Activated effector memory CD4-positive, alpha-beta T cell treated with Interleukin-2 at 50 U/mL for 16 hours (primary cell): ENCODE measurements at regions not wholly inside any gene's neighbourhood (a gene's known extent, or its start where the extent isn't known, plus 50 kb on each side); places are given as distances from the start of the nearest gene placed in this dataset.
"Not testable (repeated sequence)": the region's sequence is repeated elsewhere in the genome, so short reads cannot be mapped to it uniquely, and the experiment has no call there.

Experiments used
- DNase-seq: peaks from one replicate; pipeline ENCODE4 v3.0.0-alpha.2; 2020

DNA sequence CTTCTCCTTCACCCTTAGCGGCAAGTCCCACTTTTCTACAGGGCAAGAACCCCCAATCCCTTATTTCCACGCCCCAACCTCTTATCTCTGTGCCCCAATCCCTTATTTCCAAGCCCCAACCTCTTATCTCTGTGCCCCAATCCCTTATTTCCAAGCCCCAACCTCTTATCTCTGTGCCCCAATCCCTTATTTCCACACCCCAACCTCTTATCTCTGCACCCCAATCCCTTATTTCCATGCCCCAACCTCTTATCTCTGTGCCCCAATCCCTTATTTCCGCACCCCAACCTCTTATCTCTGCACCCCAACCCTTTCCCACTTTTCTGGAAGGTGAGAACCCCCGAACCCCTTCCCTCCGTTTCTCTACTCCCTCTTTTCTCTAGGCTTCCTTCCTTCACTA, 116.1 kb upstream of the GJE1 start:
- DNase-seq, result not testable (repeated sequence)

DNA sequence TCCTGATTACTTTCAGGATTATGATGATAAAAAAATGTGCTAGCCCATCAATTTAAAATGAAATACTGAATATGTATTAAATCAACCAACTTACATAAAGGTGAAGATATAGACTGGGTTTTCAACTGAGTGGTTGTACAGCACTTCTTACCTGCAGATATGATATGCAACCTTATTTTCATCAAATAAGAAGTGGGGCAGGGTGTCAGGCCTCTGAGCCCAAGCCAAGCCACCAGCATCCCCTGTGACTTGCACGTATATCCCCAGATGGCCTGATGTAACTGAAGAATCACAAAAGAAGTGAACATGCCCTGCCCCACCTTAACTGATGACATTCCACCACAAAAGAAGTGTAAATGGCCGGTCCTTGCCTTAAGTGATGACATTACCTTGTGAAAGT, 117.3 kb upstream of the GJE1 start:
- DNase-seq, result not testable (repeated sequence)

DNA sequence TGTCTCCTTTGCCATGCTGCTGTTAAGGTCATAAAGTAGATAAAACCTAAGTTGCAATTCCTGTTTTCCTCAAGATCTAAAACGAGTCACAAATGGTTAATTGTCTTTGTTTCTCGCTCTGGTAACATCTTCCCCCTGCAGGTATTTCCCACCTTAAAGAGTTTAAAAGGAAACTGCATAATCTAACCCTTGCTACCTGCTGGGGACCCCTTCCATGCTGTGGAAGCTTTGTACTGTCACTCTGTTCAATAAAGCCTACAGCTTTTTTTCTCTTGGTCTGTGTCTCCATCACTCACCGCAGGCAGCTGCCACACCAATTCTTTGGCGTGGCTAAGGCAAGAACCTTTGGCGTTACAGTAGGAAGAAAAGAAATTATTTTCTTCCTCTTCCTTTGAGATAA, 117.7 kb upstream of the GJE1 start:
- no peak for DNase-seq

DNA sequence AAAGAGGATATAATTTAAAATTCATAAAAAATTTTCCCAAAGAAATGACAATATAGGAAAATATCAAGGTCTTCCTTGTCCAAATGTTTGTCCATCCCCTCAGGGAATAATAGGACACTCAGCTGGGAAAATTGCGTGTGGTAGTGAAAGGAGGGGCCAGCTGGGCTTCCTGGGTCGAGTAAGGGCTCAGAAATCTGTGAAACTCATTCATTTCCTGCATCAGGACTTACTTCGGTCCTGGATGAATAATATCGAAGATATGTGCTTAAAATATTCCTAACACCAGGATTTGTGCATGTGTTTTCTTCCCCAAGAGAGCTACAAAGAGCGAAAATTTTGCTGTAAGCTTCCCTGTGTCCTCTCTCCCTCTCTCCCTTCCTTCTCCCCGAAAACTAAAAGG, 118.2 kb upstream of the GJE1 start:
- DNase-seq, result no peak

DNA sequence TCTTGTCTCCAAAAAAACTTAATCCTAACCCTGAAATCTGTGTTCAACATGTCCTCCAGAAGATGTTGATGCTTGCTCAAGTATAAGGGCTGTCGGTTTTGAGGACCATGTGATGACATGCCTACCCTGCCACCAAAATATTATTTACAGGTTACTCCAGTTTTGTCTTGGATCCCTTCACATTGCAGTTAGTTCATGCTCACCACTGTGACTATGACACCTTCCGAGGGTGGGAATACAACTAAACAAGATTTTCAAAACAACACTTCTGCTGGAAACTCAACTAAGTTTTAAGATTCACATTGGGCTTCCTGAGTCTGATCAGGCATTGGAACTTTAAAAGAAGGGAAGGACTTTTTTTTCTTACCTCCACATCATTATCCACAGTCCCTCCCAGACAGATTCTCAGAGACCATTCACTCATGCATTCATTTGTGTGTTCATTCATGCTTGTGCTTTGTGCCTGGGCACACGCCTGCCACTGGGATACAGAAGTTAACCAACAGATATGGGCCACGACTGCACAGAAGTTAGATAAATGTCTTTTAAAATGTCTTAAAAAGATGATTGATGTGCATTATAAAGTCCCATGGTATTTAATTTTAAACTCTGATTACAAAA, 118.7 kb upstream of the GJE1 start:
- no peak for DNase-seq

DNA sequence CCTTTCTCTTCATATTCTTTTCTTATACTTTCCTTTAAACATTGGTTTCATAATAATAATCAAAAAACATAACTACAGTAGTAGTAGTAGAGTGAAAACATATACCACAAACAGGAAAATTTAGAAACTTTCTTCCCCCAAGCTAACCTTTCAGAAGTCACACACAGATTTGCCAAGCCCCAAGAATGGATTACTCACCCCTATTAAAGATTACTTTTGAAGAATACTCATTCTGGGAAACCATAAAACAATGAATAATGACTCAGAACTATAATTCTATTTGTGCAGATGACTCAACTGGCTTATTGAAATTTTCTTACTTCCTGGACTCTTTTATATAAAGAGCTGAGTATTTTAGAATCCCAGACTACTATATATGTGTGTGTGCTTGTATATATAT, 119.4 kb upstream of the GJE1 start:
- no peak for DNase-seq

DNA sequence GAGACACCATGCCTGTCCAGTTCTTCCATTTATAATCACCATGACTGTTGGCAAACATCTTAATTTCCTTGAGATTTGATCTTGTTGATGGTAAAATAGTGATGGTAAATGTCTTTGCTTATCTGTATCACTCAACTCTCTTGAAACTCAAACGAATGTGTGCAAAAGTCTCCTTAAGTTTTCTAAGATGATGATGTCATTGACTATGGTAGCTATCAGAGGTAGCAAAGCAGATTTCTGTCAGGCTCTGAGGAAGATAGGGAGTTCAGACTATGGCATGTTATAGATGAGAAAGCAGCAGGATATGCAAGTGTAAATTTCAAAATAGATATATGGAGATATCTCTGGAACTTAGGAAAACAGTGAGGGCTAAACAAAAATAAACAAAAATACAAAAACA, 121.0 kb upstream of the GJE1 start:
- DNase-seq, result no peak

DNA sequence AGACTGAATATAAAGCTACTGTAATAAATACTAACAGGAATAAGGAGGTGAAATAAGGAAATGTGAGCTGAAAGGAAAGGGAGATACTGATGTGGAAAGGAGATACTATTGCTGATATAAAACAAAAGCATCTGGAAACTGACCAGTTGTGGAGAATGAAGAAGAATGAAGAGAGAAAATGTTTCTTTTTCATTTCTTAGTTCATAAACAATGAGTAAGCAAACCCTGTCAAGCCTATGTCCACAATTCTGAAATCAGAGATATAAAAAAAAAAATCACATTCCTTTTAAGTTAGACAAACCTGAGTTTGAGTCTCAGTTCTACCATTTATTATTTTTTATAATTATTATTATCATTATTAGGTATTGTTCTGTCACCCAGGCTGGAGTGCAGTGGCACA, 121.6 kb upstream of the GJE1 start:
- no peak for DNase-seq

DNA sequence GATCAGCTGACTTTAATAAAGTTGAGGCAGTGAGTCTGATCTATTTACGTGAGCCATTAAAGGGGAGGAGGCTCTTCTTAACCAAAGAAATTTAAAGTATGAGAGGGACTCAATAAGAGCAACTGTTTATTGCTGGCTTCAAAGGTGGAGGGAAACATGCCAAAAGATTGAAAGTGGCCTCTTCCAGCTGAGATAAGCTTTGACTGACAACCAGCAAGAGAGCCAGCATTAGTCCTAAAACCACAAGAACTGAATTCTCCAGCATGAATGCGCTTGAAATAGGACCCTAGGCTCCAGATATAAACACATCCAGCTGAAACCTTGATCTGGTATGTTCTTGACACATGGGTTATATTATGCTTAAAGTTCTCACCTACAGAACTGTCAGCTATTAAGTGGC, 123.1 kb upstream of the GJE1 start:
- no peak for DNase-seq

DNA sequence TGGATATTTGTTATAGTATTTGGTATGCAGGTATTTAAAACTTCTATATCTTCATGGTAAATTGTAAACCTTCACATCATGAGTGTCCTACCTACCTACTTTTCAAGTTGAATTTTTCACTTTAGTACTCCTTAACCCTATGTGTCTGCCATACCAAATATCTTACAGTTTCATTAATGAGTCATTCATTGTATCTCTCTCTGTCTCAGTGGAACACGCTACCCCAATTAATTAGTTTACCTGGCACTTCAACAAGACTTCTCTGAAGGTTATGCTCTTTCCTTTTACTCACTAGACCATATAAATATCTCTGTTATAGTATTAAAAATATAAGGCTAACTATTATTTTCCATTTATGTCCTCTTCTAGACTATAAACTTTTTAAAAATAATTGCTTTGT, 123.9 kb upstream of the GJE1 start:
- DNase-seq, result no peak

DNA sequence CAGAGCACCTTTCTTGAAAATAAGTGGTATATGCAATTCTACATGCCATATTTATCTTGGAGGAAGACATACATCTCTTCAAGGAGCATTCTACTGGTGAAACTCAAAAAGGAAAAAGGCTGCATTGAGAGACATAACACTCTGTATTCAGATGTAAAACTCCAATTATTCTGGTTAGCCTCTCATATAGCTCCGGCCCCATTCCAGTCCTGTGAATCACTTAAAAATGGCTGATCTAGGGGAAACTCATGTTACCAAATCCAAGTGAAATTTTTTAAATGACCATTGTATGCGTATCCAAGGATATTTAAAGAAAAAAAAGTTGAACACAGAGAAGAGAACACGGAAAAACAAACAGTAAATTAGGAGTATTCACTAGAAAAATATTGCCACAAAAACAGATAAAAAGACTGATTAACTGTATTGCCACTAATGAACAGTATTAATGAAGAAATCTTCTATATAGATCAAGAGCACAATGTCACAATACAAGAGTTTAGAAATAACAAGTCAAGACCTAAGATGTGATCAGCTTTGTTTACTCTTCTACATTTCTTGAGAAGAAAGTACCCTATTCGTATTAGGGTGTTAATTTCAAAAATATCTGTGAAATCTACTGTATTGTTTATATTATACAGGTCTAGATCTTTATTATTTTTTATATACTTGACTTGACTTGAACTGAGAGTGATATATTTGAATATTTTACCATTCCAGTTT, 124.5 kb upstream of the GJE1 start:
- no peak for DNase-seq

DNA sequence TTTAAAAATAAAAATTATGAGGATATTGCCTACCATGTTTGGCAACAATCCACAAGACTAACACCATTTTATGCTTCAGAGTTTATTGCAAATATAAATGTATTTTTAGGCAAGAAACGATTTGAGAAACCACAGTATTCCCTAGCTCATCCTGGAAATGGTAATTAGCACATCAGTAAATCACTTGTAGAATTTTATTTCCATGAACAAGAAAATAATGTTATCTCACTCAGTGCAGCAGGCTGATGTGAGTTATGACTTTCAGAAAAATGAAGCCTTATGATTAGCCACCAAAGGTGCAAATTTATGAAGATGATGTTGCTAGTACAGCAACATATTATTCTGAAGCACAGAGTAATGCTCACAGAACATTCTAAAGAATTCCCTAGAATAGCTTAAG, 127.7 kb upstream of the GJE1 start:
- no peak for DNase-seq

DNA sequence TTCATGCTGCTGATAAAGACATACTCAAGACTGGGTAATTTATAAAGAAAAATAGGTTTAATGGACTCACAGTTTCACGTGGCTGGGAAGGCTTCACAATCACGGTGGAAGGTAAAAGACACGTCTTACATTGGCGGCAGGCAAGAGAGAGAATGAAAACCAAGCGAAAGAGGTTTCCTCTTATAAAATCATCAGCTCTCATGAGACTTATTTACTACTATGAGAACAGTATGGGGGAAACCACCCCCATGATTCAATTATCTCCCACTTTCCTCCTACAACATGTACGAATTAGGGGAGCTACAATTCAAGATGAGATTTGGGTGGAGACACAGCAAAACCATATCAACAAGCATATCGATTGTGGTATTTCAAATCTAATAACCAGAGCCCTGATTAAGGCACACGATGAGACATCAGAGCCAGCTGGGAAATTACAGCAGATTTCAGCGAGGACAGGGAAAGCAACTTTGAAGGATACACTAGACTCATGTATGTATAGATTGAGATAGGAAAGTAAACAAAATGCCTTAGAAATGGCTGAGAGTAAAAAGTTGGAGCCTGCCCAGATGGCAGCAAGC, 129.8 kb upstream of the GJE1 start:
- no peak for DNase-seq

DNA sequence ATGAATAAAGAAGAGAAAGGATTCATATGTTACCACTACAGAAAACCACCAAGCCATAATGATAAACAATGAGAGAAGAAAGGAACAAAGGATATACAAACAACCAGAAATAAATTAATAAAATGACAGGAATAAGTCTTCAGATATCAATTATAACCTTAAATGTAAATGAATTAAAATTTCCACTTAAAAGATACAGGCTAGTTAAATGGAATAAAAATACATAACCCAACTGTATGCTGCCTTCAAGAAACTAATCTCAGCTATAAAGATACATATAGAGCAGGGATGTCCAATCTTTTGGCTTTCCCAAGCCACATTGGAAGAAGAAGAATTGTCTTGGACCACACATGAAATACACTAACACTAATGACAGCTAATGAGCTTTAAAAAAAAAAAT, 135.9 kb upstream of the GJE1 start:
- no peak for DNase-seq

DNA sequence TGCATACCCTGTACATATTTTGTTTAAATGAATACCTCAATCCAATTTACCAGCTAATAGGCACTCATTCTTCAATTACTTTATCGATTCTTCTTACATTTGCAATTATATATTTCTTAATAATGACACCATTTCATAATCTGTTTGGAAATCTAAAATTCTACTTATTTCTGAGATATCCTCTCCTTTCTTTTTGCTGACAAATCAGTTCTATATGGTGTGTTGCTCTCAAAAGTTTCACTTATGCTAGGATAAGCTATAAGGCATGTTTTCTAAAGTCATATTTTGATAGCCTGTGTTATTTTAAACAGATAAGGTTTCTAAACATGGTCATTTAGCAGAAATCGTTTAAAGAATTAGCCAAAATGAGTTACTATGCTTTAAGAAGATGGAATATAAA, 140.6 kb upstream of the GJE1 start:
- no peak for DNase-seq

DNA sequence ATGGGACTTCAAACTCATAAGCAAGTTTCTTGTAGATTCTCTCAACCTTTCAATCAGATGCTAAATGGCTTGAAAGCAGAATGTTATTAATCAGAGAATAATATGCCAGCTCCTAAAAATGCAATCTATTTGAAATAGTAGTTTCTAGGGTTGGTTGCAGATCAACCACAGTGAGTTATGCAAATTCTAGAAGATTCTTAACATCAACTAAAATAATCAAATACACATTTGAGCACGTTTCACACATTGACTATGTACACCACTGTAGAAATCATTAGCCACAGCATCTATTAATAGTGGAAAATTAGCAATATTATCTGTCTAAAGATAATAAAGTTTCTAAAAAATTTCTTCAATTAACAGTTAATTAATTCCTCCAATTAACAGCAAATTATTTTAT, 141.9 kb upstream of the GJE1 start:
- DNase-seq, result no peak

DNA sequence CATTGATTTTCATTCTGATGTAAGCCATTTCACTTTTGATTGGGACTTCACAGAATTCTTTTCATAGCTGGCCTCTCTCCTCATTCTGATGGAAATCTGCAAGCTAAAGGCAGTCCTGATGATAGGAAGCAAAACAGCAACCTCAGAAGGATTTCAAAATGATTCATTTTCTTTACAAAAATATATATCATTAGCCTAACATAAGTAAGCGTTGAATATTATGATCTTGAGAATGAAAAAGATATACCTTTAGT, 143.1 kb upstream of the GJE1 start:
- no peak for DNase-seq

DNA sequence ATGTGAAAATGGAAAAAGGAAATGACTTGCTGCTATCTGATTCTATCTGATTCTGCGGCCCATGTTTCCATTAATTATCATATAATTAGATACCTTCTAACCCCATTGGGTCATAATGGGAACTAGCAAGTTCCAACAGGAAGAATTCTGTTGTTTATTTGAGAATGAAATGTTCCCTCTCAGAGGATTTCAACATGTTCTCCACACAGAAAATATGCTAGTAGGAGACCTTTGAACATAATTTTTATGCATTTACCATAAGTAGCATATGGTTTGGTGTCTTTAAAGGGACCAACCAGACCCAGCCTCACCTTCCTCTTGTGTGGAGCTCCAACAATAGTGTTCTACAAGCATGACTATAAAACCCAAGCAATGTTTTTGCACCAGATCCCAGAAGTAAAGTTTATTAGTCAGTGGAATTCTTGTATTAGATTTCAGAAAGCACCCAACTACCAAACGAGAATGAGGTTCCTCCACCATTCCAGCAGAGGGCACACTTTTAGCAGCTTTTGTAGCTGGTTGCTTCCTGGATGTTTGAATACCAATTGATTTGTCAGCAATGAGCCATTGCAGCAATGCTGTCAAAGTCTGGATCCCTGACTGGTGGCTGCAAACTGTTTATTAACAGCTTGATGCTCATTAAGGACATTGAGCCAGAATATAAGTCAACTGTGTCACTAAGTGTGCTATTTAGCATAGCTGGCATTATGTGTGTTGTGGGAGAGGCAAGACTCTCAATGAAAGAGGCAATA, 143.6 kb upstream of the GJE1 start:
- no peak for DNase-seq

DNA sequence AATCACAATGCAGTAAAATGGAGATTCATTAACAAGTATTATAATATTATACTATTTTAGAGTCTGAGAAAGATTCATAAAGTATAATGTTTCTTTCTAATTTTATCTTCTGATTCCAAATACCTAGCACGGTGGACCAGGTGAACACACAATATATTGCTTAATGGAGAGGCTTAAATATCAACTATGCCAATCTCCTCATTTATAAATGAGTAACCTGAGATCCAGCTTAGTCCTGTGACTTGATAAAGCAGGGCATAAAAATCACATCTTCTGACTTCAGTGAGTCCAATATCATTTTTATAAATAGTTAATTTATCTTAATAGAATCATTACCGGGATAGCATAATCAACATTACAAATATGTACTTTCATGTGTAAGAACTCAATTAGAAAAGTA, 144.4 kb upstream of the GJE1 start:
- no peak for DNase-seq

DNA sequence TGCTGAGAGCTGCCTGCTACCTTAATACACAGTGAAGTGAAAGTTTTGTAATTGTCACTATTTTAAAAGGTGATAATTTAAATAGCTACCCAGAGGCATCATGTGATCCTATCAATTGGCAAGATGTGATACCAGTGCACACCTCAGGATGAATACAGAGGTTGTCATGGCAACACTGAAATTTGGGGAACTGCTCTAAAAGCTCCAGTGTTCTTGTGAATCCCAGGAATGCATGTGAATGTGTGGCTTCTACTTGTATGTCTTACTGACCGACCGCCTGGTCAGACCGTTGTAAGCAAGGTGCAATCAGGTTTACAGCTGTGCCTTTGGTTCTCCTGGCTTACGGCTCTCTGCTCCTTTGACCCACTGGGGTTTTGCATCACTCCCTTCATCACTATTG, 146.3 kb upstream of the GJE1 start:
- DNase-seq, result no peak

DNA sequence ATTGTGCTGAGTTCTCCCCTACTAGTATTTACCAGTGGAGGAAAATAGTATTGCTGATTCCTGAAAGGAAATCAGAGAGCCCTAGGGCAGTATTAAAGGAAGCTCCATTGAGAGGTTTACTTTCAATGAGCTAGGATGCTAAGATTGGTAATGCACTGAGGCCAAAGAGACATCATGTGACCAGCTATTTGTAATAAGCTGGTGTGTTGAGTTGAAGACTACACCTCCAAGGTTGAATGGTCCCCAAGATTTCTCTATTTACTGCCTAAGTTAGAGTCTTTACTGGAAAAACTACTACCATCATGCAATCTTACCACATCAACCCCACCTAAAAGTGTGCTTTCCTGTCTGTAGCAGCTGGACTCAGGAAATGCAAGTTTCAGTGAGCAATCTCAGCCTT, 151.5 kb upstream of the GJE1 start:
- DNase-seq, result no peak

DNA sequence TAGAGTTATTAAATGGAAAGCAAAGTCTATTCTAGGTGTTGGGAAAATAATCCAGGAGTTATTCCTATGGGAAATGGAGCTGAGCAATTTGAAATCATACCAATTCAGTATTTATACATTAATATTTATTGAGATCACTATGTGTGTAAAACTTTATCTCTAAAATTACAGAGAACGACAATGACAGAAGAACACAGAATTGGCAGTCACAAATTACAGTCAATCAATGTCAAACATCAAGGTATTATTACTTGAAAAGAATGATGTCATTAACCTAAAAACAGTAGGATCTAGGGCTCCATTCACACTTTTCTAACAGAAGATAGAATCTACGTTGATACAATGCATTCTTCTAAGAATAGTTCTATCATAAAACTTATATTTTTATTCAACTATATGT, 154.9 kb upstream of the GJE1 start:
- DNase-seq, result no peak

DNA sequence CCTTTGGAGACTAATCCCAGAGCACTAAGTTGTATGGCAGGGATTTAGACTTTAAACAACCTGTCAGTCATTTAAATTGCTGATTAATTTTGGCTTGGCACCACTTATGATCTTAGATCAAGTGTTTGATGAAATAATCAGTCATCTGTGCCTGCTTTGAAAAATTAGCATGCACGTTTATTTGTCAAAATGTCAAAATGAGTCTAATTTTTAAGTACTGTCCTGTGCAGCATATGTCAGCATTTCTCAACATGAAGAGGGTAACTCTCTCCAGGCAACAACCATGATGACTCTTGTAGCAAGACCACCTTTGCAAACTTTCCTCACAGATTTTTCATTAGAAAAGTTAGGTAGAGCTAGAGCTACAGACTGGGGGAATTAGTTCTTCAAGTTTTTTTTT, 155.7 kb upstream of the GJE1 start:
- no peak for DNase-seq

DNA sequence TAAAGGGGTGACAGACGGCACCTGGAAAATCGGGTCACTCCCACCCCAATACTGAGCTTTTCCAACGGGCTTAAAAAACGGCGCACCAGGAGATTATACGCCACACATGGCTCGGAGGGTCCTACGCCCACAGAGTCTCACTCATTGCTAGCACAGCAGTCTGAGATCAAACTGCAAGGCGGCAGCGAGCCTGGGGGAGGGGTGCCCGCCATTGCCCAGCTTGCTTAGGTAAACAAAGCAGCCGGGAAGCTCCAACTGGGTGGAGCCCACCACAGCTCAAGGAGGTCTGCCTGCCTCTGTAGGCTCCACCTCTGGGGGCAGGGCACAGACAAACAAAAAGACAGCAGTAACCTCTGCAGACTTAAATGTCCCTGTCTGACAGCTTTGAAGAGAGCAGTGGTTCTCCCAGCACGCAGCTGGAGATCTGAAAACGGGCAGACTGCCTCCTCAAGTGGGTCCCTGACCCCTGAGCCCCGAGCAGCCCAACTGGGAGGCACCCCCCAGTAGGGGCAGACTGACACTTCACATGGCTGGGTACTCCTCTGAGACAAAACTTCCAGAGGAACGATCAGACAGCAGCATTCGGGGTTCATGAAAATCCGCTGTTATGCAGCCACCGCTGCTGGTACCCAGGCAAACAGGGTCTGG, 162.8 kb upstream of the GJE1 start:
- not testable (repeated sequence) for DNase-seq
